ELR (cell line): ENCODE measurements at regions not wholly inside any gene's neighbourhood (a gene's known extent, or its start where the extent isn't known, plus 50 kb on each side); places are given as distances from the start of the nearest gene placed in this dataset.
A peak's percentile ranks its signal among the peaks of the same experiment; 100 is the strongest.

ENCODE experiments used
- DNase-seq: peaks from one replicate; pipeline ENCODE4 v3.0.0-alpha.2; 2015; ENCODE audit warnings: low read depth

- no peak for DNase-seq
These were observed 639.6 kb downstream of the IRS1 start for GRCh38 chr2:226159875-226160479.

GRCh38 chr2:226158940-226159339 lies 640.7 kb downstream of the IRS1 start:
- no peak for DNase-seq

- DNase-seq: no peak
These were observed 641.4 kb downstream of the IRS1 start for GRCh38 chr2:226158229-226158628.

GRCh38 chr2:226155093-226155875 lies 644.3 kb downstream of the IRS1 start:
- DNase-seq: no peak

GRCh38 chr2:226154610-226155009 lies 645.0 kb downstream of the IRS1 start:
- no peak for DNase-seq

GRCh38 chr2:226153553-226153952 lies 646.1 kb downstream of the IRS1 start:
- DNase-seq: no peak

GRCh38 chr2:226151157-226151556 lies 648.5 kb downstream of the IRS1 start:
- DNase-seq: no peak

- no peak for DNase-seq
These were observed 656.5 kb downstream of the IRS1 start for GRCh38 chr2:226143091-226143490.

GRCh38 chr2:226142463-226142862 lies 657.2 kb downstream of the IRS1 start:
- no peak for DNase-seq

- no peak for DNase-seq
These were observed 659.0 kb downstream of the IRS1 start for GRCh38 chr2:226140594-226140993.

- DNase-seq: no peak
These were observed 659.9 kb downstream of the IRS1 start for GRCh38 chr2:226139759-226140158.

- DNase-seq: peak; percentile 64
These were observed 662.3 kb downstream of the IRS1 start for GRCh38 chr2:226137201-226137811.

GRCh38 chr2:226136739-226137138 lies 662.9 kb downstream of the IRS1 start:
- no peak for DNase-seq

- DNase-seq: no peak
These were observed 663.6 kb downstream of the IRS1 start for GRCh38 chr2:226135861-226136548.

- DNase-seq: no peak
These were observed 667.1 kb downstream of the IRS1 start for GRCh38 chr2:226132323-226133215.

GRCh38 chr2:226131299-226131784 lies 668.3 kb downstream of the IRS1 start:
- no peak for DNase-seq

GRCh38 chr2:226130192-226130591 lies 669.4 kb downstream of the IRS1 start:
- no peak for DNase-seq

GRCh38 chr2:226127682-226128081 lies 671.9 kb downstream of the IRS1 start:
- no peak for DNase-seq

GRCh38 chr2:226126104-226126503 lies 673.5 kb downstream of the IRS1 start:
- no peak for DNase-seq

- DNase-seq: no peak
These were observed 674.3 kb downstream of the IRS1 start for GRCh38 chr2:226125176-226125883.

GRCh38 chr2:226124548-226125011 lies 675.0 kb downstream of the IRS1 start:
- peak; percentile 28 for DNase-seq
